Testis (tissue), 2 donors: ENCODE measurements at regions not wholly inside any gene's neighbourhood (a gene's known extent, or its start where the extent isn't known, plus 50 kb on each side); places are given as distances from the start of the nearest gene placed in this dataset.

Source experiments
- CTCF ChIP-seq, 3 experiments: fragments of 450-650 bp in 2 of 3; fragments of 200-600 bp in 1 of 3; sonication (generic) in 1 of 3; IDR thresholded peaks; one replicate each; pipeline ENCODE4 v1.5.1; 2016 to 2019; ENCODE audit warnings: antibody characterized with exemption in 3 of 3, mild to moderate bottlenecking in 2 of 3, moderate library complexity in 1 of 3
- POLR2A ChIP-seq: fragments of 450-650 bp; IDR thresholded peaks from one replicate; pipeline ENCODE4 v1.6.1; 2017; ENCODE audit warnings: antibody characterized with exemption, mild to moderate bottlenecking, moderate library complexity

- TF ChIP-seq CTCF (IDR thresholded peaks at IDR 0.05) (no peak), POLR2A (no peak)
These were observed 67.7 kb upstream of the RGS2 start for GRCh38 chr1:192741095-192741494.
